ENCODE measurements at regions not wholly inside any gene's neighbourhood (a gene's known extent, or its start where the extent isn't known, plus 50 kb on each side); places are given as distances from the start of the nearest gene placed in this dataset.
"Not testable (repeated sequence)": the region's sequence is repeated elsewhere in the genome, so short reads cannot be mapped to it uniquely, and the experiment has no call there.

- TF ChIP-seq REST (IDR thresholded peaks at IDR 0.05; ENCODE audit: low read depth, low read length) (no peak), RAD21 (IDR thresholded peaks at IDR 0.05; ENCODE audit: insufficient read depth, low read depth, low read length) (no peak), HDAC2 (IDR thresholded peaks at IDR 0.05) (no peak), IKZF2 (IDR thresholded peaks at IDR 0.05) (no peak), SP1 (IDR thresholded peaks at IDR 0.05; ENCODE audit: low read depth, low read length) (no peak)
Measured at GRCh38 chr4:179165862-179166261, 1723.6 kb upstream of the AGA start (continued).

DNA sequence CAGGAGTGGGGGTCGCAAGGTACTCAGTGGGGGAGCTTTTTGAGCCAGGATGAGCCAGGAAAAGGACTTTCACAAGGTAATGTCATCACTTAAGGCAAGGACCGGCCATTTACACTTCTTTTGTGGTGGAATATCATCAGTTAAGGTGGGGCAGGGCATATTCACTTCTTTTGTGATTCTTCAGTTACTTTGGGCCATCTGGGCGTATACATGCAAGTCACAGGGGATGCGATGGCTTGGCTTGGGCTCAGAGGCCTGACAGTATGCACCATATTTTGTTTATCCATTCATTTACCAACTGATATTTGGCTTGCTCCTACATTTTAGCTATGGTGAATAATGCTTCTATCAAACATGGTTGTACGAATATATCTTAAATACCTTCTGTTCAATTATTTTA is 1728.1 kb upstream of the AGA start:
- BruUV-seq (replicated peaks); in situ Hi-C loops (cut with MboI); SMC1A ChIA-PET (ENCODE audit: uncharacterized antibody, unreplicated experiment); H4K20me1 ChIP-seq (ENCODE audit: control insufficient read depth, insufficient read depth); H3K27ac ChIP-seq (ENCODE audit: control insufficient read depth, insufficient read depth); H3K36me3 ChIP-seq (ENCODE audit: control insufficient read depth in 2 of 2, insufficient read depth in 2 of 2, low read length in 1 of 2); H3K9ac ChIP-seq (ENCODE audit: control insufficient read depth, insufficient read depth, low read length); H3K4me1 ChIP-seq (ENCODE audit: control insufficient read depth, insufficient read depth, low read length); RAD21 ChIA-PET (ENCODE audit: unreplicated experiment); H3K9me3 ChIP-seq (replicated peaks; ENCODE audit: control insufficient read depth, insufficient read depth, low read length); intact Hi-C loops (cut with micrococcal nuclease; ENCODE audit: unreplicated experiment); H3K79me2 ChIP-seq (ENCODE audit: control insufficient read depth, insufficient read depth, low read length); H3K4me2 ChIP-seq (ENCODE audit: control insufficient read depth, insufficient read depth); H3K27me3 ChIP-seq (replicated peaks in 1 of 2; ENCODE audit: control insufficient read depth in 2 of 2, insufficient read depth in 2 of 2, low read length in 1 of 2); POLR2A ChIA-PET; FAIRE-seq; ATAC-seq; H2AFZ ChIP-seq (ENCODE audit: control insufficient read depth, low read depth, low read length); CTCF ChIA-PET; H3K4me3 ChIP-seq; DNase-seq (ENCODE audit: low read depth, low spot score): not testable (repeated sequence)
- WGBS (ENCODE audit: insufficient coverage, insufficient replicate concordance, low lambda C conversion rate, missing lambda C conversion rate) = 58% methylated on average over 3 of the region's 5 CpGs

All from GM12878 (cell line).